ENCODE measurements at regions not wholly inside any gene's neighbourhood (a gene's known extent, or its start where the extent isn't known, plus 50 kb on each side); places are given as distances from the start of the nearest gene placed in this dataset.

- H3K4me2 ChIP-seq = no peak overlapping the region
- no peaks in the 10 kb centered on the region for H3K27me3 Mint-ChIP-seq (ENCODE audit: insufficient read depth, low read depth, poor library complexity)
- H3K36me3 Mint-ChIP-seq (ENCODE audit: low read depth) = no peaks in the 10 kb centered on the region
- 0 out of 3 replicates have a peak, but pooled peaks cover 2% of the 10 kb centered on the region for H3K4me1 Mint-ChIP-seq
- no peaks in the 10 kb centered on the region for H3K27me3 ChIP-seq (ENCODE audit: insufficient read depth)
- H3K4me3 Mint-ChIP-seq = no peak overlapping the region
- no peaks in the 10 kb centered on the region for H3K4me1 ChIP-seq (ENCODE audit: insufficient read depth)
- no peaks in the 10 kb centered on the region for H3K36me3 ChIP-seq (ENCODE audit: insufficient read depth)
- DNase-seq (ENCODE audit: low spot score) = no peak
- H4K20me1 ChIP-seq (replicated peaks; ENCODE audit: insufficient read depth) = no peaks in the 10 kb centered on the region
- 0 out of 2 replicates have a peak, but pooled peaks cover 4% of the 10 kb centered on the region for H3K9me2 ChIP-seq (ENCODE audit: insufficient read depth)
- no peaks in the 10 kb centered on the region for H3K9me3 Mint-ChIP-seq
- H3K4me3 ChIP-seq = no peak overlapping the region
- ATAC-seq = no peak
- no peaks in the 10 kb centered on the region for H3F3A ChIP-seq (replicated peaks; ENCODE audit: low read depth)
- H3K27ac ChIP-seq (ENCODE audit: low read depth) = no peak overlapping the region
- TF ChIP-seq POLR2AphosphoS5 (IDR thresholded peaks at IDR 0.05; ENCODE audit: low read depth) (no peak), EZH2 (IDR thresholded peaks at IDR 0.05; ENCODE audit: low read depth, unreplicated experiment) (no peak), ZNF462 (CRISPR knock-in tag; IDR thresholded peaks at IDR 0.05) (no peak), CREB1 (CRISPR knock-in tag; IDR thresholded peaks at IDR 0.05; ENCODE audit: low read depth) (no peak), ETS1 (IDR thresholded peaks at IDR 0.05) (no peak), ZNF331 (CRISPR knock-in tag; IDR thresholded peaks at IDR 0.05; ENCODE audit: low read depth) (no peak), EZH2phosphoT487 (IDR thresholded peaks at IDR 0.05; ENCODE audit: unreplicated experiment) (no peak), ZNF114 (CRISPR knock-in tag; IDR thresholded peaks at IDR 0.05) (no peak), JUNB (IDR thresholded peaks at IDR 0.05; ENCODE audit: unreplicated experiment) (no peak), STAT1 (IDR thresholded peaks at IDR 0.05; ENCODE audit: unreplicated experiment) (no peak), REST (IDR thresholded peaks at IDR 0.05; ENCODE audit: unreplicated experiment) (no peak), CTCF (conservative IDR thresholded peaks at IDR 0.05; ENCODE audit: low read depth in 2 of 2) (no peak), NANOG (IDR thresholded peaks at IDR 0.05; ENCODE audit: borderline replicate concordance) (no peak)
- no peak overlapping the region for H3K27ac Mint-ChIP-seq
- H2AFZ ChIP-seq = no peak overlapping the region
- H3K79me2 ChIP-seq (replicated peaks; ENCODE audit: insufficient read depth) = no peaks in the 10 kb centered on the region
Measured at GRCh38 chr16:52073024-52073423, 473.9 kb downstream of the TOX3 start.
